HEK293 (cell line): ENCODE measurements at regions not wholly inside any gene's neighbourhood (a gene's known extent, or its start where the extent isn't known, plus 50 kb on each side); places are given as distances from the start of the nearest gene placed in this dataset.

Experiments
- CTCF ChIA-PET: fragments of 350-600 bp; formaldehyde crosslinking; extraction: SDS; loops from one replicate; lab custom pipeline; 2021; ENCODE audit warnings: antibody characterized with exemption; lab: Yijun Ruan, JAX
- POLR2A ChIA-PET: fragments of 300-600 bp; formaldehyde crosslinking; extraction: SDS; loops from one replicate; lab custom pipeline; 2020; ENCODE audit warnings: antibody characterized with exemption, inconsistent platforms; lab: Yijun Ruan, JAX
- H3K27ac ChIP-seq: fragments of 200-500 bp; sonication (Bioruptor generic); 2 replicates; pipeline ENCODE4 v1.5.1; 2014; ENCODE audit warnings: low read depth, low read length, control low read depth, inconsistent platforms; ENCODE audit errors: extremely low read depth
- H3K36me3 ChIP-seq, 2 experiments: fragments of 200-500 bp in 1 of 2; sonication (Bioruptor generic) in 1 of 2; 1 replicate in 1 of 2; 2 replicates in 1 of 2; pipeline ENCODE4 v1.5.1; 2014 to 2017; ENCODE audit warnings: inconsistent platforms in 2 of 2, low read length in 2 of 2; ENCODE audit not compliant: control insufficient read depth in 2 of 2, insufficient read depth in 1 of 2
- H3K4me1 ChIP-seq: fragments of 200-500 bp; sonication (Bioruptor generic); 2 replicates; pipeline ENCODE4 v1.5.1; 2014; ENCODE audit warnings: mild to moderate bottlenecking, low read length, inconsistent platforms; ENCODE audit not compliant: control insufficient read depth, insufficient read depth
- H3K4me3 ChIP-seq: 2 replicates; pipeline ENCODE4 v1.5.1; 2011; ENCODE audit warnings: low read depth, mild to moderate bottlenecking, control low read depth, low read length, moderate library complexity
- H3K9me3 ChIP-seq: fragments of 200-500 bp; sonication (Bioruptor generic); 2 replicates; pipeline ENCODE4 v1.5.1; 2014; ENCODE audit warnings: low read depth, low read length, inconsistent platforms; ENCODE audit not compliant: control insufficient read depth, insufficient read depth
- GLI2 ChIP-seq: fragments of 450-650 bp; formaldehyde crosslinking; IDR thresholded peaks from 2 replicates; pipeline ENCODE4; 2017; ENCODE audit warnings: missing biosample characterization, missing genetic modification characterization, low read depth, borderline replicate concordance
- KLF10 ChIP-seq: fragments of 450-650 bp; IDR thresholded peaks from 2 replicates; pipeline ENCODE4 v1.5.1; 2018; ENCODE audit warnings: missing biosample characterization, mild to moderate bottlenecking, missing genetic modification characterization
- OSR2 ChIP-seq: fragments of 450-650 bp; formaldehyde crosslinking; IDR thresholded peaks from 2 replicates; pipeline ENCODE4 v1.5.1; 2016; ENCODE audit warnings: missing biosample characterization, missing genetic modification characterization
- SP2 ChIP-seq: fragments of 450-650 bp; formaldehyde crosslinking; IDR thresholded peaks from 2 replicates; pipeline ENCODE4 v1.5.1; 2016; ENCODE audit warnings: missing biosample characterization, missing genetic modification characterization
- ZBTB48 ChIP-seq: fragments of 450-650 bp; formaldehyde crosslinking; IDR thresholded peaks from 2 replicates; pipeline ENCODE4 v1.5.1; 2016; ENCODE audit warnings: missing biosample characterization, missing genetic modification characterization
- ZFP37 ChIP-seq: fragments of 450-650 bp; formaldehyde crosslinking; IDR thresholded peaks from 2 replicates; pipeline ENCODE4 v1.5.1; 2016; ENCODE audit warnings: missing biosample characterization, missing genetic modification characterization
- ZNF112 ChIP-seq: fragments of 450-650 bp; formaldehyde crosslinking; IDR thresholded peaks from 2 replicates; pipeline ENCODE4 v1.5.0; 2017; ENCODE audit warnings: missing biosample characterization, missing genetic modification characterization
- ZNF514 ChIP-seq: fragments of 450-650 bp; formaldehyde crosslinking; IDR thresholded peaks from 2 replicates; pipeline ENCODE4 v1.5.1; 2016; ENCODE audit warnings: missing biosample characterization, missing genetic modification characterization
- ZNF660 ChIP-seq: fragments of 450-650 bp; IDR thresholded peaks from 2 replicates; pipeline ENCODE4 v1.5.1; 2018; ENCODE audit warnings: missing biosample characterization, mild to moderate bottlenecking, missing genetic modification characterization
- ZNF677 ChIP-seq: fragments of 450-650 bp; IDR thresholded peaks from 2 replicates; pipeline ENCODE4 v1.5.0; 2018; ENCODE audit warnings: missing biosample characterization, mild to moderate bottlenecking, missing genetic modification characterization, moderate library complexity
- ZNF701 ChIP-seq: fragments of 450-650 bp; formaldehyde crosslinking; IDR thresholded peaks from 2 replicates; pipeline ENCODE4 v1.5.1; 2016; ENCODE audit warnings: missing biosample characterization, missing genetic modification characterization
- ZNF776 ChIP-seq: fragments of 450-650 bp; formaldehyde crosslinking; IDR thresholded peaks from 2 replicates; pipeline ENCODE4 v1.5.0; 2017; ENCODE audit warnings: missing biosample characterization, missing genetic modification characterization, borderline replicate concordance
- ZNF792 ChIP-seq: fragments of 450-650 bp; formaldehyde crosslinking; IDR thresholded peaks from 2 replicates; pipeline ENCODE4 v1.5.1; 2016; ENCODE audit warnings: missing biosample characterization, missing genetic modification characterization
- TF ChIP-seq, protein P1 (sequence below): fragments of 450-650 bp; formaldehyde crosslinking; IDR thresholded peaks from 2 replicates; pipeline ENCODE4 v1.5.1; 2016; ENCODE audit warnings: missing biosample characterization, missing genetic modification characterization, borderline replicate concordance
- TF ChIP-seq, protein P2 (sequence below): fragments of 450-650 bp; IDR thresholded peaks from 2 replicates; pipeline ENCODE4 v1.5.1; 2018; ENCODE audit warnings: missing biosample characterization, missing genetic modification characterization
- TF ChIP-seq, protein P3 (sequence below): fragments of 450-650 bp; formaldehyde crosslinking; IDR thresholded peaks from 2 replicates; pipeline ENCODE4 v1.5.1; 2016; ENCODE audit warnings: missing biosample characterization, missing genetic modification characterization
- TF ChIP-seq, protein P4 (sequence below): fragments of 450-650 bp; formaldehyde crosslinking; IDR thresholded peaks from 2 replicates; pipeline ENCODE4 v1.5.1; 2016; ENCODE audit warnings: missing biosample characterization, missing genetic modification characterization, low read depth

DNA sequence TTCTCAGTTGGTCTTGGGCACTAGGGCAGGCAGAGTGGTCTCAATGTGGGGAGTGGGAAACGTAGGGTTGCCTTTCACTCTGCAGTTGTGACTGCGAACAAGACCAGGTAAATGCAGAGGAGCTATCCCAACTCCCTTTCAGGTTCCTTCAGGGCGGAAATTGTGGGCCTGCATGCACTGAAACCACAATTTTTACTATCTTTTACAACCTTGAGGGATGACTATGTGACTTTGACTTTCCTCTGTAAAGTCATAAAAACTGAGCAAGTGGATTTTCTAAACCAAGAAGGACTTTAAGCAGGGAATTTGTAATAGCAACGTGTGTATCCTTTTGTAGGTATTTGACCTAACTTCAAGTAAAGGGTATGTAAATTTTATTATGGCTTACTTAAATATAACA is 171.4 kb upstream of the CADPS start (continued):
- TF ChIP-seq, protein P1, sequence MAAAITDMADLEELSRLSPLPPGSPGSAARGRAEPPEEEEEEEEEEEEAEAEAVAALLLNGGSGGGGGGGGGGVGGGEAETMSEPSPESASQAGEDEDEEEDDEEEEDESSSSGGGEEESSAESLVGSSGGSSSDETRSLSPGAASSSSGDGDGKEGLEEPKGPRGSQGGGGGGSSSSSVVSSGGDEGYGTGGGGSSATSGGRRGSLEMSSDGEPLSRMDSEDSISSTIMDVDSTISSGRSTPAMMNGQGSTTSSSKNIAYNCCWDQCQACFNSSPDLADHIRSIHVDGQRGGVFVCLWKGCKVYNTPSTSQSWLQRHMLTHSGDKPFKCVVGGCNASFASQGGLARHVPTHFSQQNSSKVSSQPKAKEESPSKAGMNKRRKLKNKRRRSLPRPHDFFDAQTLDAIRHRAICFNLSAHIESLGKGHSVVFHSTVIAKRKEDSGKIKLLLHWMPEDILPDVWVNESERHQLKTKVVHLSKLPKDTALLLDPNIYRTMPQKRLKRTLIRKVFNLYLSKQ (tag by site-specific recombination): no peak
- TF ChIP-seq, all 188 proteins: peak for 0

DNA sequence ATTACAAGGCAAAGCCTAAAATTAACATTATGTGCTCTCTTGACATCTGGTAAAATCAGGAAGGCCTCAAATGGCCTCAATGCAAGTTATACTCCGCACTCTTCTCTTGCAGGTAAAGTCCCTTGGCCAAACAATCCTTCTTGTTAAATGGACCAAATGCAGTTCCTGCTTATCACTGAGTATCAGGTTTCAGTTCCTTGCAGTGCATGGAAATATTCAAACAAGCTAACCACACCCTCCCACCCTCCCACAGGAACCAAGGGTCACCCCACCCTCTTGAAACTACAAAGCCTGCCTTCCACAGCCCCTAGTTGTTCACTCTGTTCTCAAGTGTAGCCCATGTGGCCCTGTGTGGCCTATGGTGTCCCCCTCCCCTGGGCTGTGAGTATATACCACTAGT is 171.9 kb upstream of the CADPS start:
- Histone ChIP-seq H3K27ac (no peak overlapping the region), H3K4me1 (no peaks in the 10 kb centered on the region), H3K9me3 (no peaks in the 10 kb centered on the region), H3K36me3 (no peaks in the 10 kb centered on the region), H3K4me3 (no peak overlapping the region)
- ChIA-PET CTCF (no interaction called here), POLR2A (no interaction called here)
- TF ChIP-seq ZNF792 (tag by site-specific recombination) (no peak), KLF10 (no peak), ZNF701 (no peak), ZBTB48 (tag by site-specific recombination) (no peak), SP2 (tag by site-specific recombination) (no peak), ZNF112 (tag by site-specific recombination) (no peak), ZNF514 (tag by site-specific recombination) (no peak), ZNF776 (no peak)
- TF ChIP-seq, protein P2, sequence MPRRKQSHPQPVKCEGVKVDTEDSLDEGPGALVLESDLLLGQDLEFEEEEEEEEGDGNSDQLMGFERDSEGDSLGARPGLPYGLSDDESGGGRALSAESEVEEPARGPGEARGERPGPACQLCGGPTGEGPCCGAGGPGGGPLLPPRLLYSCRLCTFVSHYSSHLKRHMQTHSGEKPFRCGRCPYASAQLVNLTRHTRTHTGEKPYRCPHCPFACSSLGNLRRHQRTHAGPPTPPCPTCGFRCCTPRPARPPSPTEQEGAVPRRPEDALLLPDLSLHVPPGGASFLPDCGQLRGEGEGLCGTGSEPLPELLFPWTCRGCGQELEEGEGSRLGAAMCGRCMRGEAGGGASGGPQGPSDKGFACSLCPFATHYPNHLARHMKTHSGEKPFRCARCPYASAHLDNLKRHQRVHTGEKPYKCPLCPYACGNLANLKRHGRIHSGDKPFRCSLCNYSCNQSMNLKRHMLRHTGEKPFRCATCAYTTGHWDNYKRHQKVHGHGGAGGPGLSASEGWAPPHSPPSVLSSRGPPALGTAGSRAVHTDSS (tag by site-specific recombination): no peak
- TF ChIP-seq, protein P3, sequence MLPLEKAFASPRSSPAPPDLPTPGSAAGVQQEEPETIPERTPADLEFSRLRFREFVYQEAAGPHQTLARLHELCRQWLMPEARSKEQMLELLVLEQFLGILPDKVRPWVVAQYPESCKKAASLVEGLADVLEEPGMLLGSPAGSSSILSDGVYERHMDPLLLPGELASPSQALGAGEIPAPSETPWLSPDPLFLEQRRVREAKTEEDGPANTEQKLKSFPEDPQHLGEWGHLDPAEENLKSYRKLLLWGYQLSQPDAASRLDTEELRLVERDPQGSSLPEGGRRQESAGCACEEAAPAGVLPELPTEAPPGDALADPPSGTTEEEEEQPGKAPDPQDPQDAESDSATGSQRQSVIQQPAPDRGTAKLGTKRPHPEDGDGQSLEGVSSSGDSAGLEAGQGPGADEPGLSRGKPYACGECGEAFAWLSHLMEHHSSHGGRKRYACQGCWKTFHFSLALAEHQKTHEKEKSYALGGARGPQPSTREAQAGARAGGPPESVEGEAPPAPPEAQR: no peak

DNA sequence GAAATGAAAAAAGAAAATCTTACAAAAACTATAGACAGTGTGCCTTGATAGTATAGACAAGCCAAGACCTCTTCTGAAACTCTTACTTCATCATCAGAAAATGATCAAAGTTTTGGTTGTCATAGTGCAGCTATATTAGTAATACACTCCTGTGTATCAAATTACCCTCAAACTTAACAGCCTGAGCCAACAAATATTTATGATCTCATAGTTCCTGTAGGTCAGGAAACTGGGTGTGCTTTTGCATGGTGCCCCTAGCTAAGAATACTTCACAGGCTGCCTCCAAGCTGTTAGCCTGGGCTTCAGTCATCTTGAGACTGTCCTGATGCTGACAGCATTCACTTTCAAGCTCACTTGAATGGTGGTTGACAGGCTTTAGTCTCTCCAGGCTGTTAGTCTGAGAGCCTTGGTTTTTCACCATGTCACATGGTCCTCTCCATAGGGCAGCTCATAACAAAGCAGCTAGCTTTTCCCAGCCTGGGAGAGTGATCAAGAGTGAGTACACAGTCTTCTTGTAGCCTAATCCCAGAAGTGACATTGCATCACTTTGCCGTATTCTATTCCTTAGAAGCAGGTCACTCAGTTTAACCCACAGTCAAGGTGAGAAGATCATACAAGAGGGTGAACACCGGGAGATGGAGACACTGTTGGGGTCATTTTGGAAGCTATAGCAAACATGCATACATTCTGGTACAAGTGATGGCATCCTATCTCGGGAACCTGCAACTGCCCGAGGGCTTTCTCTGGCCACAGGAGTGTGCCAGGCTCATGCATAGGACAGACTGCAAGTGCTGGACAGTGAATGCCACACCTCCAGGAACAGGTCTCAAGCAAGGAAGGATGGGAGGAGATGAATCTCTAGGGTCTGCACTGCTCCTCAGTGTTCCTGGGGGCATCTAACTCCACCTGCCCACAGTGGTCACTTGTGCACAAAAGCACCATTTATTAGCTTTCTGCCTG is 173.4 kb upstream of the CADPS start:
- no peaks in the 10 kb centered on the region for H3K4me1 ChIP-seq
- H3K27ac ChIP-seq: no peak overlapping the region
- H3K36me3 ChIP-seq: no peaks in the 10 kb centered on the region
- TF ChIP-seq ZNF677 (tag by site-specific recombination): no peak
- no peak for TF ChIP-seq OSR2
- TF ChIP-seq GLI2: no peak
- ChIA-PET POLR2A (no interaction called here), CTCF (no interaction called here)
- no peak overlapping the region for H3K4me3 ChIP-seq
- H3K9me3 ChIP-seq: no peaks in the 10 kb centered on the region

DNA sequence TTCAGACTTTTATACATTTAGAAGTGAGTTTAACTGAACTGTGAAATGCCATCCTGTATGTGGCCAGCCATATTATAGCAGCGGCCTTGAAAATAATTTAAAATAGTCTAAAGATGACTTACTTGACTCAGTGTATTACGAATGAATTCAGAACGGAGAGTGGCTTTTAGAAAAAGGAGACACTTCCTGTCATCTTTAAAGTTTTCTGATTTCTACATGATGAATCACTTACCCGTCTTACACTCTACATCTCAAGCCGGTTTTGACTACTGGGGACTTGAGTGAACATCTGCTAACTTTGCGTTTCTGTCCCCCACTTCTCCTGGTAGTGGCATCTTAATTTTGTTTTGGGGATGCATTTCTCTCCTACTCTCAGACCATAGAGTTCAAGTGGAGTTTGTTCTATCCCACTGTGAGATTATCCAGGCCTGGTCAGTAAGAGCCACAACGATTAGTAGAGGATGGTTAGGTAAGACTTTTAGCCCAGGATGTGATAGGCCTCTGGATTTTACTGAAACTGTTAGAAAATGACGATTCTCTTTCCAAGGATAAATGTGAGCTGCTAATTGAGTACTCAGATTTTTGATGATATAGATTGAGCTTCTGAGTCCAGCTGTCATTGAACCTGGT is 175.4 kb upstream of the CADPS start:
- H3K27ac ChIP-seq: no peak overlapping the region
- H3K4me1 ChIP-seq: no peaks in the 10 kb centered on the region
- H3K4me3 ChIP-seq: no peak overlapping the region
- H3K9me3 ChIP-seq: no peaks in the 10 kb centered on the region
- CTCF ChIA-PET: no interaction called here
- no peaks in the 10 kb centered on the region for H3K36me3 ChIP-seq
- TF ChIP-seq ZNF677 (tag by site-specific recombination): no peak
- TF ChIP-seq, protein P4, sequence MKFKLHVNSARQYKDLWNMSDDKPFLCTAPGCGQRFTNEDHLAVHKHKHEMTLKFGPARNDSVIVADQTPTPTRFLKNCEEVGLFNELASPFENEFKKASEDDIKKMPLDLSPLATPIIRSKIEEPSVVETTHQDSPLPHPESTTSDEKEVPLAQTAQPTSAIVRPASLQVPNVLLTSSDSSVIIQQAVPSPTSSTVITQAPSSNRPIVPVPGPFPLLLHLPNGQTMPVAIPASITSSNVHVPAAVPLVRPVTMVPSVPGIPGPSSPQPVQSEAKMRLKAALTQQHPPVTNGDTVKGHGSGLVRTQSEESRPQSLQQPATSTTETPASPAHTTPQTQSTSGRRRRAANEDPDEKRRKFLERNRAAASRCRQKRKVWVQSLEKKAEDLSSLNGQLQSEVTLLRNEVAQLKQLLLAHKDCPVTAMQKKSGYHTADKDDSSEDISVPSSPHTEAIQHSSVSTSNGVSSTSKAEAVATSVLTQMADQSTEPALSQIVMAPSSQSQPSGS (tag by site-specific recombination): no peak
- no peak for TF ChIP-seq ZNF660 (tag by site-specific recombination)
- TF ChIP-seq ZFP37 (tag by site-specific recombination): no peak
- TF ChIP-seq, all 188 proteins: peak for 0
- POLR2A ChIA-PET: no interaction called here
